RPMI7951 (cell line): ENCODE measurements at regions not wholly inside any gene's neighbourhood (a gene's known extent, or its start where the extent isn't known, plus 50 kb on each side); places are given as distances from the start of the nearest gene placed in this dataset.
"Not testable (repeated sequence)": the region's sequence is repeated elsewhere in the genome, so short reads cannot be mapped to it uniquely, and the experiment has no call there.

Experiments
- DNase-seq: peaks from one replicate; pipeline ENCODE4 v3.0.0-alpha.2; 2012; ENCODE audit warnings: low read depth

DNA sequence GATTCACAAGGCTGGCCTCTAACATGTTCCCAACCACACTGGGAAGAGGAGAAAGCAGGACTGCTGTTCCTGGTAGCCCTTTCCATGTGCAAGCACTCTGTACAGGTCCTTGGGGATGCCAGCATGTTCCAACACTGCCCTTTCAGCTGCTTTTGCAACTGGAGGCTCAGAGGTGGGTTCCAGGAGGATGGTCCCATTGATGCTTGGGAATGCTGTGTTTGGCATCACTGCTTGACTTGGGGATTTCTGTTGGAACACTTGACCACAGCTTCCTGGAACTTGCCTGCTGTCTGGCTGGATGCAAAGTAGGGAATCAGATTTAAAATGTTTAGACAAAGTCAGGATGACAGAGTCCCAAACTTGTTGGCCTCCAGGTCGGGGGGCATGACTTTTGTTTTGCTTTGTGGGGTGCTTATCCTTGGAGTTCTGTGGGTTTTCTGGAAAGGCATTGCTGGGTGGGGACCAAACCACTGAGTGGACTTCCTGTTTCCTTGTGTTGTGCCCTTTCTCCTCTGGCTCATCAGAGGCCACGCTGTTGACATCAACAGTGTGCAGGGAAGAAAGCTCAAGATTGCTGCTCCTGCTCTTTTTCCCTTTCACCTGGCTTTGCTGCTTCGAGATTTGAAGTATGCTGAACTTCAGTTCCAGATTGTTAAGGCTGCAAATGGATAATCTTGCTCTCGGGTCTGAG is 148.5 kb upstream of the RPS23 start:
- no peak for DNase-seq

DNA sequence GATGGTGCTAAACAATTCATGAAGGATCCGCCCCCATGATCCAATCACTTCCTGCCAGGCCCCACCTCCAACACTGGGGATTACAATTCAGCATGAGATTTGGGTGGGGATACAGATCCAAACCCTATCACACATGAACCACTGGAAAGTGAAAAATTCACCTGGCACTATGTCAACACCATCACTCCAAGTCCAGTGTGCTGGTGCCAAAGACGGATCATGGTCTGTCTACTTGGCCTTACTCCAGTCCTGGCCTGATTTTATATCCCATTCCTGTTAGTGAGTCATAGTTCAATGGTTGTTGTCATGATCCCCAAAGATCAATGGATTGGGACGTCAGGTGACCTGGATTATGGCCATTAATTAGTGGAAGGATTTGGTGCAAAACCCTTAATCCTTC is 147.4 kb upstream of the RPS23 start:
- no peak for DNase-seq

GRCh38 chr5:82424211-82424610 is 146.1 kb upstream of the RPS23 start:
- no peak for DNase-seq

GRCh38 chr5:82422751-82423181 is 144.6 kb upstream of the RPS23 start:
- no peak for DNase-seq

GRCh38 chr5:82422001-82422740 is 144.0 kb upstream of the RPS23 start:
- no peak for DNase-seq

GRCh38 chr5:82421119-82421518 is 143.0 kb upstream of the RPS23 start:
- peak; percentile 83 for DNase-seq

DNA sequence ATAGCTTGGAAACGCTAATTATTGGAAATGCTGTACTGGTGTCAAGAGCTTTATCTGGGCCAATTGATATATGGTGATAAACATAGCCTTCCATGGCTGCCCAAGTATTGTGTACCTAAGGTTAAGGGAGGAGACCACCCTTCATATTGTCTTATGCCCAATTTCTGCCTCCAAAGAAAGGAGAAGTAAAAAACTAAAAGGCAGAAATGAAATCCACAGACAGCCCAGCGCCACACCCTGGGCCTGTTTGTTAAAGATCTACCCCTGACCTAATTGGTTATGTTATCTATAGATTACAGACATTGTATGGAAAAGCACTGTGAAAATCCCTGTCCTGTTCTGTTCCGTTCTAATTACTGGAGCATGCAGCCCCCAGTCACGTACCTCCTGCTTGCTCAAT is 142.4 kb upstream of the RPS23 start:
- not testable (repeated sequence) for DNase-seq

DNA sequence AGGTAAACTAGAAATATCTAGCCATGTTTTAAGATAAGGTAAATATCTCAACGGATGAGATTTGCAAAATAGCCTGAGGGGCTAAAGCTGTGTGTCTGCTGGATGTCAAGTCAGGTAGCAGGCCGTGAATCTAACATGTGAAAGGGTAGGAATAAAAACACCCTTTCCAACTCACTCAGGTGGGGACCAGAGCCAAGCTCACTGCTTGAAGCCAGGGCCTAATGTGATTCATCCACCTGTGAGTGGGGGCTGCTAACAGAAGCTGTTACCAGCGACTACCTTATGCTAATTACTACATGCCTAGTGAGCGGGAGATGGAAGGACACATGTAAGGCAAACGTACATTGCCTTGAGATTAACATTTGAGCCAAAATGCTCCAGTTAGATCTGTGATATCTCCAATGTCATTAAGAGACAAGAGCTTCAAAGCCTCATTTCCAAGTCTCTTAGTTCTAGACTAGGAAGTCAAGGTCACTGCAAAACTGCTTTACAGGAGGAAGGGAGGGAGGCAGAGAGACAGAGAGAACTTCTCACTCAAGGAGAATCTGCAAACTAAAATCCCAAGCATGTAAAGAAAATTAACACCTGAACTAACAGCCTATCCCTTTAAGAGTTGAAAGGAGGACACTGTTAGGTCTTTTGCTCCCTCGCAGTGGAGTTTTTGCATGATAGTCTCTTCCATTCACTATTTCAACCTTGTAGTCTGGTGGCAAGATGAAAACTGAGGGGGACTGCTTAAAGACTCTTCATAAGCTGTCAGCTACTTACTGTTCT is 141.6 kb upstream of the RPS23 start:
- no peak for DNase-seq

GRCh38 chr5:82418608-82418950 is 140.4 kb upstream of the RPS23 start:
- no peak for DNase-seq

GRCh38 chr5:82417776-82418607 is 139.8 kb upstream of the RPS23 start:
- no peak for DNase-seq

- no peak for DNase-seq
Observed at GRCh38 chr5:82416512-82416911, 138.4 kb upstream of the RPS23 start.

DNA sequence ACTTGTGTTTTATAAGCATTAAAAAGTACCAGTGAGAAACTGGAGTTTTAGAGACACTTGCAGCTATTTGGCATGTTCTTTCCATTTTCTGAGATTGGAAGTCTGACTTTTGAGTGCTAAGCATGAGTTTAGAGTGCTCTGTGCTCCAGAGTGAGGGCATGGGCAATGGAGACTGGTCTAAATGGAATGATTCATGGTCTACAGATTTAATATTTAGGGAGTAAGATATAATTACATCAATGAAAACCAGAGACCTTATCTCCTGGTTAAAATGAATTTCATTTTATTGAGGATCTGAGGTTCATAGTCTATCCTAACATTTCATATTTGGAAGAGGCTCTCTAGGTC is 135.9 kb upstream of the RPS23 start:
- no peak for DNase-seq

DNA sequence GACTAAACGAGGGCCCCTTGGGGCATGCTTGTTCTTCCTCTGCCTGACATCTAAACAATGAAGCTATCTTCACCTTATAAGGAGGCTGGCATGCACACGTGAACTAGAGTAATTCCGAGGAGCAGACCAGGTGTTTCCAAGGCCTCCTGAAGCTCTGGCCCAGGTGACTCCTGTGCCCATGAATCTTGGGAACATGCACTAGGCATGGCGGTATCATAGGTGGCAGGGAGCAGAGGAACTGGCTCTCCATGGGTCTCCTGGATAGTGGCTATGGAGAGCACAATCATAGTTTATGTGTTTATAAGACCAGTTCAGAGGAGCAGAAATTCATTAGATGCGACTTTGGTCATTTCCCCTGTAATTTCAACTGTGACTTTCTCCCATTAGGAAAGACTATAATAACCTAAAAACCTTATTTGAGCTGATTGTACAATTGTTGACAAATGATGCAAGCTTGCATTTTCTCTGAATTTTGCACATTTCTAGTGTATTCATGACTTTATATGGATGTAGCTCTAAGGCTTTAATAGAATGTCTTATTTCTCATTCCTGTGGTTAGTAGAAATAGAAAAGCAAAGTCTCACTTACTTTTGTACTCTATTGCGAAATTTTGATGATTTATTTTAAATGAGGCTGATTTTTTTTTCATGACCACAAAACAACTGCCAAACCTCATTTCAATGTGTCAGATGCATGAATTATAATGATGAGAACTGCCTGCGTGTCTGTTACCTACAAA is 135.3 kb upstream of the RPS23 start:
- peak; percentile 90 for DNase-seq

DNA sequence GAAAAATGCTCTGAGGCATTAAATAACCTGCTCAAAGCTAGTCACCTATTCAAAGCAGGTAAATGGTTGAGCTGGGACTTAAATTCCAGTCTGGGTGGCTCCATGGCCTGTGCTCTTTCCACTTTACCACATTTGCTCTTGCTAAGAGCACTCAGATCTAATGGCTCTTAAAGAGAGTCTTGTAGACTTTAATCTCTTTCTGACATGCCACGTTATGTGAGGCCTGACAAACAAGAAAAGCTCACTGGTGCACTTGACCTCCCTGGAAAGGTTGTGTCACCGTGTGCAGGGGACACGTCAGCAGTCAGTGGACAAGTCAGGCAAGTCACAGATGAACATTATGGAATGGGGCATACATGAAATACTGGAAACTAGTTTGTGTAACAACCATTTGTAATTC is 129.9 kb upstream of the RPS23 start:
- no peak for DNase-seq

DNA sequence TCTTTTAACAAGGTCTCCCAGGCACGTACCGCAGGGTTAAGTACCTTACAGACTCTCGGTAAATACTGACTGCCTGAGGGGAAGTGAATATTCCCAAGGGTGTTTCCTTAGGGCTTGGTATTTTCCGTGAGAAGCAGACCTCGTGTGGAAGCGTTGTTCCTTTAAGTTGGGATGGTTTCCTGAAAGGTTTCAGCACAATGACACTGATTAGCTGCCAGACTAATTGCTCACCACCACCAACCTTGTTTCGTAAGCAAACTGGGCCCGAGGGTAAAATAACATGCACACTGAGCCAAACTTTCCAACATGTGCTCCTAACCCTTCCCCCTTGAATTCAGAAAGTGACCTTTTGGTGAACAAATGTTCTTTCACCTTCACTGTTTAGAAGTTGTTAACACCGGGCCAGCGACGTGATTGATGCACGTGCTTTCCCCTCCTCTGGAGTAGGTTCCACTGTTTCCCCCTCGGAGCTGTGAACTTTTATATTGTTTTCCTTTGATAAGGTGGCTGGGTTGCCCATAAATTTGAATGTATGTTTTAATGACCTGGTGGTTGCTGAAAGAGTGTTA is 128.1 kb upstream of the RPS23 start:
- peak; percentile 99 for DNase-seq

DNA sequence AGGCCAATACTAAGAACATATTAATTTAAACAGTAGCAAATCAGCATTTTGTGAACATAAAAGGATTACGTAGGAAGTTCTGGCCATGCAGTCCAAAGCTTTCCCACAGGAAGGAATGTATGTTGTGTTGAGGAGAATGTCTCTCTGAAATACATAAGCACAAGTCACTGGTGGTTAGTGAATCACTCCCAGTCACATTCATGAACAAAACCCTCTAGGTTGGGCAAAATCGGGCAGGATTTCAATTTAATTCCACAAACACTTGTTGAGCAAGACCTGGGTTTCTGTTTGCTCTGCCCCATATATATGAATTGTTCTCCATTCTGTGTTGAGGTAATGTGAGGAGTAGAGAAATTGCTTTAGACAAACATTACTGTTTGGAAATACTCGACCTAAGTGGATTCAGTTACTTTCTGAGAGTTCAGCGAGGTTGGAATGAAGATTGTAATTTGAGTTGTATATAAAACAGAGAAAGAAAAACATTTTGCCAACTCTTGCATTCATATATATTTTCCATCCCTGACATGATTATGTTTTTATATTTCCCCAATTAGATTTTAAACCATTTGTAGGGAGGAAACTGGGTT is 127.6 kb upstream of the RPS23 start:
- DNase-seq = peak; percentile 99

DNA sequence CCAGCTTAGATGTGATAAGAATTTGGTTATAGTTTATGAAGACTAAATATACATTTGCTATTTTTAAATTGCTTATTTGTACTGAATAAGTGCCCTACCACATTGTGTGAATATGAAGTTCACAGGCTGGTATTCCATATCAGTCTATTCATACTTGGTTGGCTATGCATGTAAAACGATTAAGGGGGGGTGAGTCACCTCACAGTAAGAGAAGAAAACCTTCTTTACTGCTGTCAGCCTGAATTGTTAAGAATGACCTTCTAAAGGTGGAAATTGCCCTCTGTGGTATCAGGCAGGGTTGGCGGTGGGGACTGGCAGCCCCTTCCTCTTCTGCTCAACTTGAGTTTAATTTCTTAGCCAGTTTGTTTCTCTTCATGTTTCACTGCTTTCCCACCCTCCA is 127.0 kb upstream of the RPS23 start:
- DNase-seq = peak; percentile 86

DNA sequence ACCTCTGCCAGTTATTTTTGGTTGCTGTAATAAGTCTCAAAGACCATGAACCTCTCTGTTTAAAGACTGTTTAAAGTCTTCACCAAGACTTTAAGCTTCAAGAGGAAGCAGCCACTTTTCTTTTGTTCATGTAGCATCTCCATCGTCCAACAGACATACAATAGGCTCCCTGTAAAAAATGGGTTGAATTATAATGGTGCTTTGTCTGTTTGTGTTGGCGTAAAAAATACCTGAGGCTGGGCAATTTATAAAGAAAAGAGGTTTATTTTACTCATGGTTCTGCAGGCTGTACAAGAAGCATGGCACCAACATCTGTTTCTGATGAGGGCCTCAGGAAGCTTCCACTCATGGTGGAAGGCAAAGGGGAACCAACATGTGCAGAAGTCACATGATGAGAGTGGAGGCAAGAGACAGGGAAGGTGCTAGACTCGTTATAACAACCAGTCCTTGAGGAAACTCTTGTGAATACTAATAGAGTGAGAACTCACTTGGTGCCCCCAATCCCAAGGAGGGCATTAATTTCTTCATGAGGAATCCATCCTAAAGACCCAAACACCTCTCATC is 126.3 kb upstream of the RPS23 start:
- no peak for DNase-seq

DNA sequence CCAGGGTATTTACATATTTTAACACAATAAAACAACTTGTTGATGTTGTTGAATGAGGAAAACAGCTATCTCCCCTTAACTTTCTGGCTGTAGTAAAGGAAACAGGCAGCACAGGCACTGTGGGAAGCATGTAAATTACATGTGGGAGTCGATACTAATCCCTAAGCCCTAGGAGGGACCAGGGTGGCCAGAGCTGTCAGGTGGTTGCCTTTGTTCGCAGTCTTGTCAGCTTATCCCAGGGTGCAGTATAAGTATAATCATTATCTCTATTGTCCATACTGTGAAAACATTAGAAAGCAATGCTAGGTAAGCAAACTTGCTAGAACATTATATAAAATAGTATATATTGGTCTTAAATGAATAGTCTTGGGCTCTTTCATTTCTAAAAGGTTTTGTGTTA is 125.6 kb upstream of the RPS23 start:
- DNase-seq = no peak

DNA sequence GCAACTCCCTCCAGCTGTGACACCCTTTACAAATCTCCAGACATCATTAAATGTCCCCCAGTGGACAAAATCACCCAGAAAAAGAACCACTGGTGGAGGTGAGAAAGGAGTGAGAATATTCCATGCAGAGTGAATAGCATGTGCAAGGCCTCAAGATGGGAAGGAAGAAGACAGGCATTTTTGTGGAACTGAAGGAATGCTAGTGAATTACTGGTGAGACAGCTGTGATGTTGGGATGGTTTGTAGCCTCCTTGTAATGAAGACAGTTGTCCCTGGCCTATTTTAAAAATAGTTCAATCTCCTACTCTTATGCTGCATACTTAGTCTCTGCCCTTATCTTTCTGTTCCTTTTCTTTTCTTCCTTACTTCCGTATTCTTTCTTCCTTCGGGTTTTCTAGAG is 124.9 kb upstream of the RPS23 start:
- DNase-seq = no peak
